Psoas muscle (tissue), 7 donors: ENCODE measurements at regions not wholly inside any gene's neighbourhood (a gene's known extent, or its start where the extent isn't known, plus 50 kb on each side); places are given as distances from the start of the nearest gene placed in this dataset.

Source experiments
- ATAC-seq, 4 donors: fragments of 200-7000 bp; cut with Tn5 transposase; one replicate each; pipeline ENCODE4 v1.9.1; 2020; ENCODE audit warnings: moderate library complexity in 3 of 4, mild to moderate bottlenecking in 2 of 4
- DNase-seq, 2 donors: peaks; one replicate each; pipeline ENCODE4 v3.0.0-alpha.2; 2020
- H3K27ac ChIP-seq: fragments of 200-600 bp; one replicate; pipeline ENCODE4 v1.8.0; 2022
- H3K27me3 ChIP-seq, 3 donors: fragments of 200-600 bp in 1 of 3; one replicate each; pipeline versions ENCODE4 v1.6.1 to v1.8.0; 2013 to 2022; ENCODE audit warnings: low read length in 2 of 3, mild to moderate bottlenecking in 2 of 3, moderate library complexity in 1 of 3; ENCODE audit not compliant: insufficient read depth in 3 of 3
- H3K36me3 ChIP-seq, 2 donors: fragments of 200-600 bp in 1 of 2; one replicate each; pipeline versions ENCODE4 v1.6.1 to v1.8.0; 2013 to 2022; ENCODE audit warnings: low read depth in 1 of 2, mild to moderate bottlenecking in 1 of 2, moderate library complexity in 1 of 2; ENCODE audit not compliant: insufficient read depth in 1 of 2
- H3K4me1 ChIP-seq: fragments of 200-600 bp; one replicate; pipeline ENCODE4 v1.8.0; 2022
- H3K4me3 ChIP-seq: fragments of 200-600 bp; one replicate; pipeline ENCODE4 v1.8.0; 2022; ENCODE audit warnings: mild to moderate bottlenecking
- H3K9me3 ChIP-seq: fragments of 200-600 bp; one replicate; pipeline ENCODE4 v1.8.0; 2022
- WGBS, 3 donors: extraction: QIAGEN DNeasy Blood & Tissue Kit; methylation state at CpG; one replicate each; pipeline versions ENCODE4 v1.1.6 to v1.1.7; 2013; 5-methylcytosine and 5-hydroxymethylcytosine counted together
- intact Hi-C, 2 donors: fragments of 100-400 bp; cut with DNase I; formaldehyde crosslinking; loops; one replicate each; pipeline versions ENCODE4 v1.11.0 to v1.14.2; 2022
- TF ChIP-seq, protein P1 (sequence below): fragments of 200-600 bp; IDR thresholded peaks from one replicate; pipeline ENCODE4 v1.8.0; 2022; ENCODE audit warnings: antibody characterized with exemption
- donor health status: healthy with polysubstance abuse.
- donor health status: DM: no; HTN: no; CAD: no; lungs with moderate emphysema.
- donor health status: Bipolar disorder and iron deficiency.
- donor health status: healthy.
- donor health status: DM: yes; HTN: yes; CAD: no.
- donor health status: DM: no; HTN: no; CAD: no.
- donor health status: DM: yes; HTN: yes; CAD: no.

DNA sequence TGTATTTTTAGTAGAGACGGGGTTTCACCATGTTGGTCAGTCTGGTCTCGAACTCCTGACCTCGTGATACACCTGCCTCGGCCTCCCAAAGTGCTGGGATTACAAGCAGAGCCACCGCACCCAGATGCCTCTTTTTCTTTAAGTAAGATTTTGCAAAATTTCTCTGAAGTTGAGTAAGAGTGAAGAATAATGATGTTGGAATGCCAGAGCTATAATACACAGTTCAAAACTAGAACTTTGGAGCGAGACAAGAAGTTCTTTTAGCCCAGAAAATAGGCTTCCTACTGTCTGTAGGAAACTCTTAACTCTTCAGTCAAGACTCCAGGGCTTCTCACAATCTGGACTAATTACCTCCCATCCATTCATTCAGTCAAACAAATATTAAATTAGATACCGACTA is 51.4 kb downstream of the MARCHF4 start:
- intact Hi-C loops = no loop called here
- TF ChIP-seq, protein P1, sequence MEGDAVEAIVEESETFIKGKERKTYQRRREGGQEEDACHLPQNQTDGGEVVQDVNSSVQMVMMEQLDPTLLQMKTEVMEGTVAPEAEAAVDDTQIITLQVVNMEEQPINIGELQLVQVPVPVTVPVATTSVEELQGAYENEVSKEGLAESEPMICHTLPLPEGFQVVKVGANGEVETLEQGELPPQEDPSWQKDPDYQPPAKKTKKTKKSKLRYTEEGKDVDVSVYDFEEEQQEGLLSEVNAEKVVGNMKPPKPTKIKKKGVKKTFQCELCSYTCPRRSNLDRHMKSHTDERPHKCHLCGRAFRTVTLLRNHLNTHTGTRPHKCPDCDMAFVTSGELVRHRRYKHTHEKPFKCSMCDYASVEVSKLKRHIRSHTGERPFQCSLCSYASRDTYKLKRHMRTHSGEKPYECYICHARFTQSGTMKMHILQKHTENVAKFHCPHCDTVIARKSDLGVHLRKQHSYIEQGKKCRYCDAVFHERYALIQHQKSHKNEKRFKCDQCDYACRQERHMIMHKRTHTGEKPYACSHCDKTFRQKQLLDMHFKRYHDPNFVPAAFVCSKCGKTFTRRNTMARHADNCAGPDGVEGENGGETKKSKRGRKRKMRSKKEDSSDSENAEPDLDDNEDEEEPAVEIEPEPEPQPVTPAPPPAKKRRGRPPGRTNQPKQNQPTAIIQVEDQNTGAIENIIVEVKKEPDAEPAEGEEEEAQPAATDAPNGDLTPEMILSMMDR = no peak
- WGBS, 3 donors = 87 to 93% (median 89%) methylated on average over 7 of the region's 7 CpGs
- no peak for DNase-seq
- Histone ChIP-seq H3K27me3 (peaks cover 3 to 9% (median 3%) of the 10 kb centered on the region in 3 donors), H3K4me3 (no peak overlapping the region), H3K36me3 (no peaks in the 10 kb centered on the region), H3K4me1 (no peaks in the 10 kb centered on the region), H3K9me3 (no peaks in the 10 kb centered on the region), H3K27ac (no peak overlapping the region)
- ATAC-seq = no peak

DNA sequence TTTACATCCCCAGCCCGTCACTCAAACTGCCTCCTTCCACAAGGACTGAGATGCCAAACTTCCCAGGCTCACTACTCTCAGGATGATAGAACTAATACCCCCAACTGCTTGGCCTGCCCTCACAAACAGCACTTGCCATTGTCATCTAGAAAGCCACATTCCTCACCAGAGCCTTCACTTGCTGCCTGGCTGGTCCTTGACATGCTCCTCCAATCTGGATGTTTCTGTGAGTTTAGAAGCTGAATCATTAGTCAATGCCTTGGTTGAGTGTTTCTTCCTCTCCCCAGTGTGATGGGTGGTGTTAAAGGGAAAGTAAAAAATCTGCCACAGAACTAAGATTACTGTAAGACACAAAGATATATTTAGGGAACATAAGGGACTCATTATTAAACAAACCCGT is 52.5 kb downstream of the MARCHF4 start:
- no peak overlapping the region for H3K27ac ChIP-seq
- ATAC-seq = no peak
- peaks cover 3 to 12% (median 5%) of the 10 kb centered on the region in 3 donors for H3K27me3 ChIP-seq
- TF ChIP-seq, protein P1 = no peak
- intact Hi-C loops = no loop called here
- WGBS, 3 donors = 60 to 70% (median 70%) methylated on average over 2 of the region's 2 CpGs
- H3K4me1 ChIP-seq = no peaks in the 10 kb centered on the region
- no peaks in the 10 kb centered on the region for H3K9me3 ChIP-seq
- H3K4me3 ChIP-seq = no peak overlapping the region
- H3K36me3 ChIP-seq = no peaks in the 10 kb centered on the region
- DNase-seq = no peak

DNA sequence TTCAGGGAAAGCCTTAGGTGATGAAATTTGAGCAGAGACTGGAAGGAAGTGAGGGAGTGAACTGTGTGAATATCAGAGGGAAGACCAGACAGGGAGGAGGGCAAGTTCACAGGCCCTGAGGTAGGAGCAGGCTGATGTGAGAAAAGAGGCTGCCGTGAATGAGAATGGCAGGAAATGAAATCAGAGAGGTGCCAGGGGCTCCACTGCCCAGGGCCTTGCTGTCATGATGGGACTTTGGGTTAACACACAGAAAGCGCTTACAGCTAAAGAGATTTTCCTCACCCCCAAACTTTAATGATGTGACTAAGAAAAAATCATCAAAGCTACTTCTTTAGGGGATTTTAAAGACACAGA is 53.8 kb downstream of the MARCHF4 start:
- Histone ChIP-seq H3K27me3 (peaks cover 3 to 12% (median 5%) of the 10 kb centered on the region in 3 donors), H3K4me3 (no peak overlapping the region), H3K36me3 (no peaks in the 10 kb centered on the region), H3K9me3 (no peaks in the 10 kb centered on the region), H3K4me1 (no peaks in the 10 kb centered on the region), H3K27ac (no peak overlapping the region)
- intact Hi-C loops = no loop called here
- 58 to 66% (median 63%) methylated on average over 2 of the region's 2 CpGs for WGBS, 3 donors
- DNase-seq = no peak
- TF ChIP-seq, protein P1 = no peak
- no peak for ATAC-seq

DNA sequence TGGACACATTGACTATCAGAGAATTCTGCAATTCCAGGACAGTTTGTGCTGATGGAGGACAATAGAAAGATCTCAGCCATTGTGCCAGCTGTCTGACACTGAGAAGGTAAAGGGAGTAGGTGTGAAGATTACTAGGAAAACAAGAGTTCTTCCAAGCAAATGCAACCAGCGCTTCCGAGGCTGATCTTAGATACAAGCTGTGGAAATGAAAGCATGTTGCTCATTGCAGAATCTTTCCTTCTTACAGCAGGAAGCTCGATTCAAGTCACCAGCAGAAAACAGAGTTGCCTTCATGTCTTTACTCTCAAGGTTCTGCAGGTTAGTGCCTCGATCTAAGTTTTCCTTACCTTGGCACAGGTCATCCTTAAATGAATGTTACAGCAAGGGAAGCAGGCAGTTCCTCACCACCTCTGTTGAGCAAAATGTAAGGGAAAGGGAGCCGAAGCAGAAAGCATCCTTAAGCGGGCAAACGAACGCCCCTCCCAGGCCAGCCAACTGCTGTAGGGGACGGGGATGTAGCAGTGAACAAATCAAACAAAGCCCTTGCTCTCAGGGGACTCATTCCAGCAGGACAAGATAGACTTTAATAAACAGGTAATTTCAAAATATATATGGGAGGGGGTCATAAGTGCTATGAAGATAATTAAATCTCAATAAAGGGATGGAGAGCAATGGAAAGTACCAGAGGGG is 54.3 kb downstream of the MARCHF4 start:
- TF ChIP-seq, protein P1 = no peak
- ATAC-seq (no peak), DNase-seq (no peak)
- no peak overlapping the region for H3K4me3 ChIP-seq
- H3K27ac ChIP-seq = no peak overlapping the region
- peaks cover 3 to 12% (median 5%) of the 10 kb centered on the region in 3 donors for H3K27me3 ChIP-seq
- no peaks in the 10 kb centered on the region for H3K4me1 ChIP-seq
- no peaks in the 10 kb centered on the region for H3K36me3 ChIP-seq
- intact Hi-C loops = no loop called here
- H3K9me3 ChIP-seq = no peaks in the 10 kb centered on the region
- WGBS, 3 donors = 29 to 42% (median 40%) methylated on average over 9 of the region's 9 CpGs

DNA sequence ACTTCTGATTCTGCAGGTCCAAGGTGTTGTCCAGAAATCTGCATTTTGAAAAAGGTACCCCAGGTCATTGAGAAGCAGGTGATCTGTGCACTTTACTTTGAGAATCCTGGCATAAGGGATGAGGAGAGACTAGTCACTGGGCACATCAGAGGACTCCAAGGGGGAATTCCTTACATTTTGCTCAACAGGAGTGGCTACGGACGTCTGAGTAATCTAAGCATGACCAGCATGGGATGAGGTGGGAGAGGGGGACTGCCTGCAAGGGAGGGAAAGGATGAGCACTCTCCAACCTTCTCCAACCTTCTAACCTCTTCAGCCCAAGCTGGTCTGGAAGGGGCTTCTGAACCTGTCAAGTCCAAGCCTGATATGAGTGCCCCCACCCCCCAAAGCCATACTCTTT is 55.5 kb downstream of the MARCHF4 start:
- DNase-seq = no peak
- ATAC-seq = no peak
- TF ChIP-seq, protein P1 = no peak
- no peak overlapping the region for H3K4me3 ChIP-seq
- no peaks in the 10 kb centered on the region for H3K4me1 ChIP-seq
- H3K27me3 ChIP-seq = peaks cover 3 to 12% (median 5%) of the 10 kb centered on the region in 3 donors
- no peaks in the 10 kb centered on the region for H3K9me3 ChIP-seq
- WGBS, 3 donors = 32 to 46% (median 36%) methylated on average over 2 of the region's 2 CpGs
- intact Hi-C loops = no loop called here
- H3K36me3 ChIP-seq = no peaks in the 10 kb centered on the region
- no peak overlapping the region for H3K27ac ChIP-seq
